Activated CD4-positive, alpha-beta T cell treated with anti-CD3 and anti-CD28 coated beads, Interleukin-2, amount 10 ng/mL, durations not matched to agents 24 days and 14 days (primary cell): ENCODE measurements at regions not wholly inside any gene's neighbourhood (a gene's known extent, or its start where the extent isn't known, plus 50 kb on each side); places are given as distances from the start of the nearest gene placed in this dataset.

ENCODE experiments used
- DNase-seq: peaks from one replicate; pipeline ENCODE4 v3.0.0; 2022
- H3K27ac Mint-ChIP-seq: one replicate; pipeline ENCODE4 v1.8.0; 2022; ENCODE audit warnings: mild to moderate bottlenecking, mixed read lengths
- H3K27me3 Mint-ChIP-seq: one replicate; pipeline ENCODE4 v1.8.0; 2022; ENCODE audit warnings: mixed read lengths
- H3K36me3 Mint-ChIP-seq: one replicate; pipeline ENCODE4 v1.8.0; 2022; ENCODE audit warnings: low read depth, mild to moderate bottlenecking, mixed read lengths
- H3K4me1 Mint-ChIP-seq: one replicate; pipeline ENCODE4 v1.8.0; 2021; ENCODE audit warnings: mixed read lengths
- H3K4me3 Mint-ChIP-seq: one replicate; pipeline ENCODE4 v1.8.0; 2022; ENCODE audit warnings: mild to moderate bottlenecking, moderate library complexity, mixed read lengths
- H3K9me3 Mint-ChIP-seq: one replicate; pipeline ENCODE4 v1.8.0; 2021; ENCODE audit warnings: mixed read lengths
- intact Hi-C: fragments of 100-400 bp; cut with micrococcal nuclease; formaldehyde crosslinking; loops from one replicate; pipeline ENCODE4 v1.15.1; 2023

DNA sequence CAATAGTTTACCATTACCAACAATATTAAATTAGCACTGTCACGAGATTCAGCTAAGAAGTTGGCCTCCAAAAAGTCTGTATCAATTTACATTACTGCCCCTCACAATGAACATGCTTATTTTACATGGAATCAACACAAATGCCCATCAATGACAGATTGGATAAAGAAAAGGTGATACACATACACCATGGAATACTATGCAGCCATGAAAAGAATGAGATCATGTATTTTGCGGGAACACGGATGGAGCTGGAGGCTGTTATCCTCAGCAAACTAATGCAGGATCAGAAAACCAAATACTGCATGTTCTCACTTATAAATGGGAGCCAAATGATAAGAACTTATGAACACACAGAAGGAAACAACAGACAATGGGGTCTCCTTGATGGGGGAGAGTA is 211.8 kb upstream of the RREB1 start:
- Mint-ChIP-seq H3K27me3 (peaks cover 38% of the 10 kb centered on the region), H3K36me3 (no peaks in the 10 kb centered on the region), H3K4me3 (no peak overlapping the region), H3K9me3 (no peaks in the 10 kb centered on the region), H3K27ac (no peak overlapping the region), H3K4me1 (peaks cover 2% of the 10 kb centered on the region)
- no peak for DNase-seq
- intact Hi-C loops, result no loop called here

DNA sequence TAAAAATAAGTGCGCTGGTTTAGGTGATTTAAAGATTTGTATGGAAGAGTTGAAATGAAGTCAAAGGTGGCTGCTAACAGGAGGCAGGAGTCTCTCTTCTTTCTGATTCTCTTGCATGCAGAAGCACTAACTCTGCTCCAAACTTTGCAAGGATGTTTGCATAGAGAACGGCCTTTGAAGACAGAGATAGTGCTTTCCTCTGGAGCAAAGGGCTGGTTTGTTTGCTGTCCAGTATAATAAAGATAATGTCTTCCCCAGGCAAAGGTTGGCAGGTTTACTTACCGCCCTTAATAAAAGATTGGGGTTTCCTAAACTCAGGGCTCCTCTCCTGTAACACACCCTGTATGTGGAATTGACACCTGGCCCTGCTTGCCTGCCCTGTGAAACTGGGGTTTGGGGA is 210.6 kb upstream of the RREB1 start:
- no peak for DNase-seq
- H3K9me3 Mint-ChIP-seq, result no peaks in the 10 kb centered on the region
- intact Hi-C loops, result no loop called here
- peaks cover 39% of the 10 kb centered on the region for H3K27me3 Mint-ChIP-seq
- H3K4me1 Mint-ChIP-seq, result no peaks in the 10 kb centered on the region
- H3K27ac Mint-ChIP-seq, result no peak overlapping the region
- H3K36me3 Mint-ChIP-seq, result no peaks in the 10 kb centered on the region
- H3K4me3 Mint-ChIP-seq, result no peak overlapping the region

DNA sequence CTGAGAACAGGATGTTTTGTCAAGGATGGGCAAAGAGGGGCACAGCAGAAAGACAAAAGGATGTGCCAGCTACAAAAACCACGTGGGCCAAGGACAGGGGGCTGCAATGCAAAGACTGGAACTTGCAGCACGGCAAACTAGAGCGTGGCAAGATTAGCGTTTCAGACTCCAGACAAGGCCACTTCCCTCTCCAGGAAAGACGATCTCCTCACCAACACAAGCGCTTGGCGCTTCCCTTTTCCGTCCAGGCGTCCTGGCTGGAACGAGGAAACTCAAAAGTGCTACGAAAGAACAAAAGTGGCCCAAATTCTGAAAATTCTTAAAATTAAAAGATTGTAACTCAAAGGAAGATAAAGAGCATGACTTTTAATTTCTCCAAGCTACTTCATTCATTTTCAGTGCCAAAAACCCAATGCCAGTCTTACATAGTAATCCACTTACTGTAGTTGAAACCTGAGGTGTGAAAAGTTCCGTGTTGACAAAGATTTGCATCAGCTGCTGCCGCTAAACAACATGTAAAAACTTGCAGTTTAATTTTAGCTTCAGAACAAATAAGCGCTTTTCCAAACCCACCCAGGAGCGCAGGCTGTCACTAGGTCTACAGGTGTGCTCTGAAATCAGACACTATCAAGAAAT is 207.1 kb upstream of the RREB1 start:
- DNase-seq, result no peak
- H3K27ac Mint-ChIP-seq, result no peak overlapping the region
- H3K27me3 Mint-ChIP-seq, result peaks cover 50% of the 10 kb centered on the region
- no peaks in the 10 kb centered on the region for H3K9me3 Mint-ChIP-seq
- no peaks in the 10 kb centered on the region for H3K4me1 Mint-ChIP-seq
- no peaks in the 10 kb centered on the region for H3K36me3 Mint-ChIP-seq
- H3K4me3 Mint-ChIP-seq, result no peak overlapping the region
- intact Hi-C loops, result no loop called here

DNA sequence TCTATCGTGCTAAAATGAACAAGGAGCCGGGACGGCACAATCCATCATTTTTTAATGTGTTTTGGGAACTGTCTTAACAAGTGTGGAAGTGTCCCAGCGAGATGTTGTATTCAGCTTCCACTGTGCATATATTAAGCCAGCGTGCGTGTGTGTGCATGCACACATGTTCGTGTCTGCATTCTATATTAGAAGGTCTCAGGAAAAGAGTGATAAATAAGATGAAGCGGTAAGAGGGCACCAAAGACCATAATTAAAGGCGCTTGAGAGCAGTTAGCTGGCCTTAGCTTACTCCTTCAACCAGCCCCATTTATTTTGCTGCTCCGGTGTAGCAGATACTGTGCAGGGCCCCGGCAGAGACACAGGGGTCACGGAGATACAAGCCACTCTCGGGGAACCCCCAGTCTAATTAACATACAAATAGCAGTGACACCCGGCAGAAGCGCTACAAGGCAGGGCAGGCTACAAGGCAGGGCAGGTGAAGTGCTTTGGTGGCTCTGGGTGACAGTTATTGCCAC is 206.5 kb upstream of the RREB1 start:
- Mint-ChIP-seq H3K4me3 (no peak overlapping the region), H3K4me1 (no peaks in the 10 kb centered on the region), H3K27me3 (peaks cover 49% of the 10 kb centered on the region), H3K36me3 (no peaks in the 10 kb centered on the region), H3K9me3 (no peaks in the 10 kb centered on the region), H3K27ac (no peak overlapping the region)
- no peak for DNase-seq
- intact Hi-C loops, result no loop called here

DNA sequence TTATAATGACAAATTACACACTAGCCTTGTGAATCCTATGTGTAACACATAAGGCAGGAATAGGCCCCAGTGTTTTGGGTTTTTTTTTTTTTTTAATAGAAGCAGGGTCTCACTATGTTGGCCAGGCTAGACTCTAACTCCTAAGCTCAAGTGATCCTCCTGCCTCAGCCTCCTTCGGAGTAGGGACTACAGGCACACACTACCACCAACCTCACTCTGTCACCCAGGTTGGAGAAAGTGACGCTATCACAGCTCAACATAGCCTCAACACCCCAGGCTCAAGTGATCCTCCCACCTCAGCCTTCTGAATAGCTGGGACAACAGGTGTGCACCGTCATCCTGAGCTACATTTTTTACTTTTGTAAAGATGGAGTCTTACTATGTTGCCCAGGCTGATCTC is 205.8 kb upstream of the RREB1 start:
- H3K36me3 Mint-ChIP-seq, result no peaks in the 10 kb centered on the region
- no peaks in the 10 kb centered on the region for H3K9me3 Mint-ChIP-seq
- H3K27me3 Mint-ChIP-seq, result peaks cover 49% of the 10 kb centered on the region
- no peak for DNase-seq
- H3K4me3 Mint-ChIP-seq, result no peak overlapping the region
- H3K4me1 Mint-ChIP-seq, result no peaks in the 10 kb centered on the region
- H3K27ac Mint-ChIP-seq, result no peak overlapping the region
- intact Hi-C loops, result no loop called here

DNA sequence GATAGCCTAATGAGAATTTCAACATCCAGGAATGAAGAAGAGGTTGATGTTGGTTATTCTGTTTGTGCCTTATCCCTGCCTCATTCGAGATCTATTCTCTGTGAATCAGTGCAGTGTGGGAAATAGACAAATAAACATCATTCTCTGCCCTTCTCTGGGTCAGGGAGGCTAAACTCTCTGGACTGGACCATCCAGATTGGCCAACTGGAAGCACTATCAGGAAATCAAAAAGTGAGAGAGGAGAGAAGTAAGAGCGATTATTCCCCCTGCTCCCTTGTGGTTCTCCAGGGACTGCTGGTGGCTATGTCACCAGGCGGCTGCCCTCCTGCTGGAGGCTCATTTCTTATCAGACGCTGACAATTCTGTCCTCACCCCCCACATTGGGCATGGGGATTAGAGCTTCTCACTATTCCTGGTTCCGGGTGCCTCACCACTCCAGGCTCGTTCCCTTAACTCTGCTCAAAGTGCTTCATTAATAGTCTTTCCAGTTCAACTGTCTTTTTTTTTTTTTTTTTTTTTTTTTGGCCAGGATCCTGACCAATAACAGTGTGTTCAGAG is 201.7 kb upstream of the RREB1 start:
- Mint-ChIP-seq H3K9me3 (no peaks in the 10 kb centered on the region), H3K27me3 (peaks cover 45% of the 10 kb centered on the region), H3K27ac (no peak overlapping the region), H3K4me3 (no peak overlapping the region), H3K36me3 (no peaks in the 10 kb centered on the region), H3K4me1 (no peaks in the 10 kb centered on the region)
- no peak for DNase-seq
- intact Hi-C loops, result no loop called here

DNA sequence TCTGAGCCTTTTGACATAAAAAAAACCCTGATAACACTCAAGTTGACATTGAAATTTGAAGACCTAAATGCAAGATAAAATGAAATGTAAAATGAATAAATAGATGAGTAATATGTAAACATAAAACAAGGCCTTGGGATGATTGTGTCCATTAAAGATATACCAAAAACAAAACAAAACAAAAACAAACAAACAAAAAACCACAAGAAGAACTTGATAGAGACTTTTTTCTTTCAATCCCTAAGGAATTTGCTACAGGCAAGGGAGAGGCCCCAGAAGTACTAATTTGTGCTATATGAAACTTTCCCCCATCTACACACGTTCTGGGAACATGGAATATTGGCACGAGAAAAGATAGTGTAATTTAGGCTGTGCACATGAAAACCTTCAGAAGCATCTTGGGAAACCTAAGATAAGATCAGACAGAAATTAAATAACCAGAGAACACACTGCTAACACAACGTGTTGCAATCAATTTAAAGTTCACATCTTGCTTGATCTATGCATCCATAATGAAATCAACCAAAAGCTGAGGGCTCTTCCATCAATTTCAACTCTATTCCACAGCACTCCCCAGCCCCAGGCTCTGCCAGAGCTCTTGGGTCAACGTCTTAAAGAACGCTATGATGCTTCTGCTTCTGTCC is 201.1 kb upstream of the RREB1 start:
- Mint-ChIP-seq H3K36me3 (no peaks in the 10 kb centered on the region), H3K9me3 (no peaks in the 10 kb centered on the region), H3K4me3 (no peak overlapping the region), H3K27ac (no peak overlapping the region), H3K4me1 (no peaks in the 10 kb centered on the region), H3K27me3 (peaks cover 44% of the 10 kb centered on the region)
- intact Hi-C loops, result no loop called here
- DNase-seq, result no peak

DNA sequence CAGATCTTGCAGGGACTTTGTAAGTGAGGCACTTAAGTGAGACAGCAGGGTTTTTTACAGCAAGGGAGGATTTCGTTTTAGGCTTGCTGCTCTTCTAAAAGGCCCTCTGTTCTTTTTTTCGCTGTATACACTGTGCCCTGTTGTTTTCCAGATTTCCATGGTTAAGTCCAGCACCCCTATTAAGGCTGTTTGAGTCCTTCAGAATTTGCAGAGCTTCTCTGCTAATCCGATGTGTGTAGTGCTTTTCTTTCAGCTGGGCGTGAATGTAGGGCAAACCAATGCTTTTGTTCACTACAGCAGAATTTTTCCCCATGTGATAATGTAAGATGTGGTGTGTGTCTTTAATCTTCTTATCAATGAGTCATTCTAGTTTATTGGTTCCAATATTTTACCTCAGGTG is 200.5 kb upstream of the RREB1 start:
- H3K36me3 Mint-ChIP-seq, result no peaks in the 10 kb centered on the region
- H3K4me3 Mint-ChIP-seq, result no peak overlapping the region
- DNase-seq, result no peak
- H3K27ac Mint-ChIP-seq, result no peak overlapping the region
- no peaks in the 10 kb centered on the region for H3K9me3 Mint-ChIP-seq
- peaks cover 48% of the 10 kb centered on the region for H3K27me3 Mint-ChIP-seq
- no peaks in the 10 kb centered on the region for H3K4me1 Mint-ChIP-seq
- intact Hi-C loops, result no loop called here

DNA sequence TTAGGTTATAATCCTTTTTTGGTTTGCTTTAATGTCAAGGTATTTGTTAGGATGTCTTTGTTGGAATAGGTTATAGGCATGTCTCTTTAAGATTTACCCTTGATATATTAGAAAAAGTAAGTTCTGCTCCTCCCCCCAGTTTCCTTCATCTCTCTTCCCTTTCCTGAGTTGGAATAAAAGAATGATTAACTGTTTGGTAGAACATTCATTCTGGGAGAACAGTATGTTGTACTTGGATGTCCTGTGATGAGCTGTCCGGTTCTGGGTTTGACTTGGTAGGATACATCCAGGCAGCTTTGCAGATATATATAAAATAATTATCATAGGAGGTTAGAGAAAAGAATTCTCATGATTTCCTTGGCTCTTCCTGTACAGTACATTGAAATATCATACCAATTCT is 199.6 kb upstream of the RREB1 start:
- no peak for DNase-seq
- Mint-ChIP-seq H3K4me1 (no peaks in the 10 kb centered on the region), H3K4me3 (no peak overlapping the region), H3K27me3 (peaks cover 51% of the 10 kb centered on the region), H3K9me3 (no peaks in the 10 kb centered on the region), H3K36me3 (no peaks in the 10 kb centered on the region), H3K27ac (no peak overlapping the region)
- intact Hi-C loops, result no loop called here

DNA sequence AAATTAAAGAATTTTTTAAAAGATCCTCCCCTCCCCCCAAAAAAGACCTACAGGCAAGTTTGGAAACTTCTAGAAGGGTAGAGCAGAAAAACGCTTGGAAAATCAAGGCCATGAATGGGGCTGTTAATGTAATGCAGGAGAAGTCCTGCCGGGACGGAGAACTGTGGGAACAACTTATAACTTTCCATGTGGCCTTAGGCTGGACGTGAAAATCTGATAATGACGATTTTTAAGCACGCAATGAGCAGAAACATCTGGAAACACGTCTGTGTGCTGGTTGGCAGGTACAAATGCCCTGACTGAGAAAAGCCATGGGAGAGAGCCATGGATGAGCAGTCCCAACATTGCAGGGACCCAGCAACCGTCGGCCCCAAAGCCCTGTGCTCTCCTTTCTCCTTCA is 198.7 kb upstream of the RREB1 start:
- intact Hi-C loops, result no loop called here
- H3K4me1 Mint-ChIP-seq, result no peaks in the 10 kb centered on the region
- no peak overlapping the region for H3K27ac Mint-ChIP-seq
- no peaks in the 10 kb centered on the region for H3K36me3 Mint-ChIP-seq
- DNase-seq, result no peak
- peaks cover 57% of the 10 kb centered on the region for H3K27me3 Mint-ChIP-seq
- no peaks in the 10 kb centered on the region for H3K9me3 Mint-ChIP-seq
- H3K4me3 Mint-ChIP-seq, result no peak overlapping the region

DNA sequence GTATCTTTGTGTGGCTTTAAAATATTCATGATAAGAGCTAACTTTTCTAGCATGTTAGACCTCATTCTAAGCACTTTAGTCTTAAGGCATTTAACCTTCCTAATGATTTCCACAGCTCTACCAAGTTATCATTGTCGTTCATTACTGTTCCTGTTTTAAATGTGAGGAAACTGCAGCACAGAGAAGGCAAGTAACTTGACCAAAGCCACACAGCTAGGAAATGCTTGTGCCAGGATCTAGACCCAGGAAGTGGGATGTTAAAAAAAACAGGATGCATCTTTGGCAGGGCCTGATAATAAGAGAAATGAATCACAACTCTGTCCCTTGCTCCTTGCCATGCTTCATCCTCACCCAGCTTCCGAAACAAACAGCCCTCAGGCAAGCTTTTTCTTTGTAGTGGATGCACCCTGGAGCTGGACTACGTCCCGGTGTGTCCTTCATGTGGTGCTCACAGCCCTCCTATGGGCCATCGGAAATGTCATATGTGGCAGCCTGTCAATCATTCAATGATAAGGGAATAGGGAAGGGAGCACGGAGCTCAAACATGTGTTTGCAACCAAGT is 196.9 kb upstream of the RREB1 start:
- Mint-ChIP-seq H3K27ac (no peak overlapping the region), H3K9me3 (no peaks in the 10 kb centered on the region), H3K27me3 (peaks cover 59% of the 10 kb centered on the region), H3K4me3 (no peak overlapping the region), H3K4me1 (no peaks in the 10 kb centered on the region), H3K36me3 (no peaks in the 10 kb centered on the region)
- intact Hi-C loops, result no loop called here
- no peak for DNase-seq

DNA sequence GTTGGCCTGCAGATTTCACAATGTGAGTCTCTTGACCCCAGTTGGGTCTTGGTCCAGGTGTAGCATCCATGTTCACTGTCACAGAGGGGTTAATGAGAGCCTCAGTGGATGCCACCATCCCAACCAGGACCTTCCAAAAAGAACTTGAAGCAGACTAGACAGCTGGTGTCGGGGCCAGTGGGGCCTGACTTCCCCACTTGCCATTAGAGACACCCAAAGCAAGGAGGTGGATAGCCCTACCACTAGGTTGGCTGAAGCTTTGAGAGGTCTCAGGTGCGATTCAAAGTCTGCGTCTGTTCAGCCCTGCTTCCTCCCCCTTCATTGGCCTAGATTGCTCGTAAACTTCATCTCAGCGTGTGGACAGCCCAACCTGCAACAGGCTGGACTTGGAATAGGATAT is 196.4 kb upstream of the RREB1 start:
- peaks cover 62% of the 10 kb centered on the region for H3K27me3 Mint-ChIP-seq
- no peaks in the 10 kb centered on the region for H3K9me3 Mint-ChIP-seq
- no peak for DNase-seq
- no peak overlapping the region for H3K27ac Mint-ChIP-seq
- no peaks in the 10 kb centered on the region for H3K36me3 Mint-ChIP-seq
- intact Hi-C loops, result no loop called here
- peaks cover 6% of the 10 kb centered on the region for H3K4me1 Mint-ChIP-seq
- H3K4me3 Mint-ChIP-seq, result no peak overlapping the region

DNA sequence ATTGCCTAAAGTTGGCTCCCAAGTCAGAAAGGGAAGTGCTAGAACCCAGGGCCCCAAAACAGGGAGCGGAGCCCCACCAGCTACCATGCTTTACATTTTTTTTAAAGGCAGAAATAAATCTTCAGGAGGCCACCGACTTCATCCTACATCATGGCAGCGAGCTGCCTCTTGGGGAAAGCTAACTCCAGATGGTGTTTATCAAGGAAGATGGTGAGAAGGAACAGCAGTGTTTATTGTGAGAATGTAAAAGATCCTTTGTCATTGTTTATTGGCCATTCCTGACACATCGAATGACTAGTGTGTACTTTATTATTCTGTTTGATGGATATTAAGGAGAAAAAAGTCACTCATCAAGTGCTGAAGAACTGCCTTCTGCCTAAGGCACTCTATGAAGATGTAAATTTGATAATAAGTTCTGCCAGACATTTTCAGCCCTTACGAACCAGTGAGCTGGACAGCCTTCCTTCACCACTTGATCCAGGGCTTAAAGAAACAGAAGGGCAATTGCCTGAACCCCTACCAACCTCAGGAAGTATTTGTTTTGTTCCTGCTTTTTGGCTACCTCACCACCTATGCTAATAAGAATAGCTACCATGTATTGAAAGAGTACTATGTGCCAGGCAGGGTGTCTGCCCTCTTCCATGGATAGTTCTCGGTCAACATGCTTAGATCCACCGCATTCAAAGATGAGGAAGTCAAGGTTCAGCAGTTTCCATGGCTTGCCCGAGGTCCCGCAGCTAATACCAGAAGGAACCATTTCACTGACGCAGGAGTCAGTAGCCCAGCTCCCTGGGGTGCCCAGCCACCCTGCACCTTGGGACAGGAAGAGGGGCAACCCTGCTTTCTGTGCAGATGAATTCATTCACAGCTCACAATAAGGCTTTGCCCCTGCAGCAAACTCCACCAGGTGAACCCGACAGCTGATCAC is 194.7 kb upstream of the RREB1 start:
- Mint-ChIP-seq H3K36me3 (no peaks in the 10 kb centered on the region), H3K4me1 (peaks cover 15% of the 10 kb centered on the region), H3K27me3 (peaks cover 50% of the 10 kb centered on the region), H3K27ac (no peak overlapping the region), H3K4me3 (no peak overlapping the region), H3K9me3 (no peaks in the 10 kb centered on the region)
- no peak for DNase-seq
- intact Hi-C loops, result no loop called here
